ENCODE measurements at regions not wholly inside any gene's neighbourhood (a gene's known extent, or its start where the extent isn't known, plus 50 kb on each side); places are given as distances from the start of the nearest gene placed in this dataset.

- no peak for DNase-seq
These were observed 263.7 kb downstream of the IPMK start for GRCh38 chr10:58003945-58004344.

DNA sequence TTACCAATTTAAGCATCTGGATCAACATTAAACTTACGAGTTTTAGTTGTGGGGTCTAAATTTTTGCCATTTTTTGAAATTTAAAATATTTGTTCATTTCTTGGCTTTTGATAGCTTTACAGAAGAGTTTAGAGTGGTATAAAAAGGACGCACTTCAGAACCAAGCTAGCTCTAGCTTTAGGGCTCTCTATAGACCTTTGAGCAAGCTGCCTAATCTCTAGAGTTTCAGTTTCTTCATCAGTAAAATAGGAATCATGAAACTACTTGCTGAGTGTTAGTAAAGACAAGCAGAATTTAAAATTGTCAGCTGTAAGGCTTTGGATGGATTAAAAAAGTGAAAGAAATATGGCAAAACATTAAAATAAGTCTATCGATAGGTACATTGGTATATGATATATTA, 266.5 kb downstream of the IPMK start:
- no peak for DNase-seq

DNA sequence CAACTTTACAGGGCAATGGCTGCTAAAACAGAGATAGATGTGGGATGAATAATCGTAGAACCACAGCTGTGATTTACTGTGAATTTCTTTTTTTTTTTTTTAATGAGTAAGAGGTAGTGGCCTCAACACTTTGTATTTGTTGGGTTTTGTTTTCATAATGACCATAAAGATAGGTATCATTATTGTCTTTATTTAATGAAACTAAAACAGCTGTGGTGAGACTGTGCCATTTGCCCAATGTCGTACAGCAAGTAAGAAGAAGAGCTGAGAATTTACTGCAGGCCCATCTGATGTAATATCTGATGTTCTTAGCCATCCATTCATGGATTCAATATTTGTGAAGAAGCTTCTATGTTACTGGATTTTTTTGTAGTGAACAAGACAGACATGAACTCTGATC, 271.2 kb downstream of the IPMK start:
- DNase-seq, result no peak

DNA sequence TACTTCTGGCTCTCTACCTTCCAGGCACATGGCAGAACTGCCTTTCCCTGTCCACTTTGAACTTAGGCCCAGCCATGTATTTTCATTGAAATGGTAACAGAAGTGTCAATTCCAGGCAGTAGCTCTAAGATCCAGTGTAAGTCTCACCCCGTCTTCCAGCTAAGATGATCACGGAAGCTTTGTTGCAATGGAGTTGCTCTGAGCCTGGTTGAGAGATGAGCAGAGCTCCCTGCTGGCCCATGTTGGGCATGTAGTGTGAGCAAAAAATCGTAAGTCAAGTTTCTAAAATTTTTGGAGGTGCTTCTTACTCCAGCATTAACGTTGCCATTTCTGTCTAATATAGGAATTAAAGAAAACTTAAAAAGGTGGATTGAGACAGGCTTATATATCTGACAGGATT, 274.4 kb downstream of the IPMK start:
- DNase-seq, result no peak

DNA sequence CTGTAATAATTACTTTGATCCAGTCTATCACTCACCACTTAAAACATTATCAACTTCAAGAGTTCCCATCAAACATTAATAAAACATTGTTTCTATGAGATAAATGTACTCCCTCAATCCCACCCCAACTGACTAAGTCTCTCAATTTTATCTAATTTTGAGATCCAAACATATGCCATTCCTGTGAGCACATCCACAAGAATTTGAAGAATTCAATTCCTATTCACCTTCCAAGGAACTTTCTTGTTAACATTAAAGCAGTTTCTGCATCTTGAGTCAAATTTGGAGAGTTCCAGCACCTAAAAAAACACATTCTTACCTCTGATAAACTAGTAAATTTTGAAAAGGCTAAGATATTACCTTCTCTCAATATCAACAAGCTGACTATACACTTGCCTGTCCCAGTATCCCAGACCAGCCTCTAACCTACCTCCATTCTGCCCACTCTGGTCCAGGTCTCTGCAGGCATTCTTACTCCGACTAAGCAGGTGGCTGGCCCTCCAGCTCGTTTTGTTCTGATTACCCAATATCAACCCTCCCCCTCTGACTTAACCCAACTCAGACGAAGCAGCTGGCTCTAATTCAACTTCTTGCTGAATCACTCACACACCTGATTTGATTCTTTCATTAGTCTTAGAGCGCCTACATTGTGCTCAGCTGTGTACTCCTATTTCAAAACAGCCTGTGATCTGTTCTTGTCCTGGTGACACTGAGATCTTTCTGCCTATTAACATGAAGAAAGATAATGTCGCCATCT, 275.2 kb downstream of the IPMK start:
- DNase-seq, result no peak

DNA sequence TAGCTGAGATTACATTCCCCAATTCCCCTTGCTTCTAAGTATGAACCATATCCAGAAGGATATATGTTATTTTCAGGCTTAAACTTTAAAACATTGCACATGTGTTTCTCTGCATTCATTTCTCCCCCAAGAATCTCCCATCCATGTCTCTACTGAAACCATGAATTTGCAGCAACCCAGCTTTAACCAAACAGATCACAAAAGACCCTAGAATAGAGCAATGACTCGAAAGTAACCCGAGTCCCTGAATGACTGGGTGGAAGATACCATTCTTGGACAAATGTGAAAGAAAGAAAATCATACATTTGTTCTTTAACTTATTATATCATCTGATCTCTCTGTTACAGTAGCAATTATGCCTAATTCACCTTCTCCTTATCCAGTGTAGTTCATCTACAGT, 278.7 kb downstream of the IPMK start:
- no peak for DNase-seq

- DNase-seq, result no peak
These were observed 280.5 kb downstream of the IPMK start for GRCh38 chr10:57987055-57987721.

DNA sequence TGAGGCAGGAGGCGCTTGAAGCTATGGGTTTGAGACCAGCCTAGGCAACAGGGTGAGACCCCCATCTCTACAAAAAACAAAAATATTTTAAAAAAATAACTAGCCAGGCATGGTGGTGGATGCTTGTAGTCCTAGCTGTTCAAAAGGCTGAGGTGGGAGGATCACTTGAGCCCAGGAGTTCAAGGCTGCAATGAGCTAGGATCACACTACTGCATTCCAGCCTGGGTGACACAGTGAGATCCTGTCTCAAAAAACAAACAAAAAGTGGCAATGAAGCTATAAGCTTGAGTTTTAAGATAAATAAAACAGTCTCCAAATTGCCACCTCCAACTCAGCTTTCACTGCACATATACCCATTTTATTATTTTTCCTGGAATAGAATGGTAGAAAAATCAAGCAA, 281.3 kb downstream of the IPMK start:
- no peak for DNase-seq

DNA sequence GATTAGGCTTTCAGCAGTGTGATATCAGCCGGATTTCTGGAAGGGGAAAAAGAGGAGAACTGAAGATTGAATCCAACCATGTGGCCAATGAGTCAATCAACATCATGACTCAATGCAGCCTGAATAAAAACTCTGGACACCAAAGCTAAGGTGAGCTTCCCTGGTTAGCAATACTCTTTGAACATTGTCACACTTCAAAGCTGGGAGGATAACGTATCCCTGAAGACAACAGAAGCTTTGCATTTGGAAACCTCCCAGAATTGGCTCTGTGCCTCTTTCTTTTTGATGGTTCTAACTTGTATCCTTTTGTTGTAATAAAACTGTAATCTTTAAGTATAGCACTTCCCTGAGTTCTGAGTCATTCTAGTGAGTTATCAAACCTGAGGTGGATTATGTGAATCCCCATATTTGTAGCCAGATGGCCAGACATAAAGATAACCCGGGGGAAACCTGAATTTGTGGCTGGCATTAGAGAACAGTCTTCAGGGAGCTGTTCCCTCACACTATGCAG, 284.4 kb downstream of the IPMK start:
- no peak for DNase-seq

DNA sequence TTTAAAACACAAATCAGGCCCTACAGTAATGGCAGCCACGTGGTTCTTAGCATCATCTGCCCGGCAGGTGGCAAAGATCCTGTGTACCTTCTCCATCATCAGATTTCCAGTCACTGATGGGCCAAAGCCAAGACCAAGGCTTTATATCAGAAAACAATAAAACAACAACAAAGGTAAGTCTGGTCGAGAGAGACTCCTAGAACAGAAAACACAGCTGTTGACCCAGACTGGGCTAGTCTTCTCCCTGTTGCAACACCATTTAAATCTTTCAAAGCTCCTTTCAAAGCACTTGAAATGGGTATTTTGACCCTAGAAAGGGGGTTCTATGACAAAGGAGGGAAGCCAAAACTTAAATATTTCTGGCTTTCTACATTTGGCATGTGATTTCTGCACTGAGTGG, 285.6 kb downstream of the IPMK start:
- no peak for DNase-seq

GRCh38 chr10:57979956-57980355, 287.7 kb downstream of the IPMK start:
- DNase-seq, result no peak

DNA sequence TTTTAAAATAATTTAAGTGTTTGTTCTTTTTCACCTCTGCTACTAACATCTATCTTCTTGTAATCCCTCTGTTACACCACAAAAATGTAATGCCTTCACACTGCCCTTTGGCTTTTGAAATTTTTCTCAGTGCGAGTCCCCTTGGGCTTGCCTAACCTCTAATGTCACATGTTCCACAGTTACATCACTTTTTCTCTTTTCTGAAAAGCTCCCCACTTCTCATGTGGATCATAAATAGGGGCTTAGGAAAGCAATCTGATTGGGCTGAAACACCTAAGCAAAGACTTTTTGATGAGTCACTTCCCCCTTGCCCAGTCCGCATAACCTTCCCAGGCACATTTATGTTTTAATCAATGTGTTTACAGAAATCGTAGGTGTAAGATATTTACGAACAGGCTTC, 288.2 kb downstream of the IPMK start:
- no peak for DNase-seq

GRCh38 chr10:57977262-57977661, 290.4 kb downstream of the IPMK start:
- no peak for DNase-seq

- DNase-seq, result no peak
These were observed 294.2 kb downstream of the IPMK start for GRCh38 chr10:57973451-57973850.

DNA sequence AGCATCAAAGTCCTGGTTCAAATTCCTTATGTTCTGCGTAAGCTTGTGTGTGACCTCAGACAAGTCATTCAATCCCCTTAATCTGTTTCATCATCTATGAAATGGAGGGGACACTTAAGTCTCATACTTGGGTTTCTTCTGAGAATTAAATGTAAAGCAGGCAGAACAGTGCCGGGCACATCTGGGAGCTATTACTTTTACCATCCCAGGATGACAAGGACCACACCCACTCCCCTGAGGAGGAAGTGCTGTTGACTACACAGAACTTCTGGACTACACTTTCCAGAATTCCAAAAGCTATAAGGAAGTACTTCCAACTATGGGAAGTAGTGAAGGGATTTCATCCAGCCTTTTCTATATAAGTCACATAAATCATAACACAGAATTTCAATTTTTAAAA, 294.9 kb downstream of the IPMK start:
- DNase-seq, result no peak

DNA sequence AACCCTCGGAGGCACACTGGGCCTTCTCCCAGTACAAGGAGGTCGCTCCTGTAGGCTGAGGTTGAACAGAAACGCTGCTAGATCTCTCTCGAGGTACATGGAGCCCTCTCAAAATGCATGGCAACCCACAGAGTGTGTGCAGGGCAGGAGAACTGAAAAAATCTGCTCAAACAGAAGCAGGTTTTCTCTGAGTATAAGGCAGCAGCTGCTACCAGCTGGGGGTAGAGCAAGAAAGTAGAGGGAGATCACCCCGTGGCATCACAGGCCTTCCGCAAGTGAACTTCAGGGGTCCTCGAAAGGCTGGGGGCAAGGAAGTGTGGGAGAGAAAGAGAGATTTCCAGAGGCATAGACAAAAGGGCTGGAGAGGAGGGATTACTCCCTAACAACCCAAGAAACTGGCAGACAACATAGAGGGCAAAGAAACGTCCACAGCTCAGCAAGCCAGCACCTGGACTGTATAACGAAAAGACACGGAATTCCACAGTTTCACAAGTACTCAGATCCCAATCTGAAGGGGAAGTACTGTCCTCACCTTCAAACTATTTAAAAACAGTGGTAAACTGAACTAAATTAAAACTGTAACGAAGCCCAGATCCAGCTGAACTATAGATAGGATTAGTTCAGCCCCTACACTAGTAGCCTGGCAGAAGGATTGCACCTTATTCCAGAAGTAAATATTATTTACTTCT, 299.2 kb downstream of the IPMK start:
- DNase-seq, result no peak

DNA sequence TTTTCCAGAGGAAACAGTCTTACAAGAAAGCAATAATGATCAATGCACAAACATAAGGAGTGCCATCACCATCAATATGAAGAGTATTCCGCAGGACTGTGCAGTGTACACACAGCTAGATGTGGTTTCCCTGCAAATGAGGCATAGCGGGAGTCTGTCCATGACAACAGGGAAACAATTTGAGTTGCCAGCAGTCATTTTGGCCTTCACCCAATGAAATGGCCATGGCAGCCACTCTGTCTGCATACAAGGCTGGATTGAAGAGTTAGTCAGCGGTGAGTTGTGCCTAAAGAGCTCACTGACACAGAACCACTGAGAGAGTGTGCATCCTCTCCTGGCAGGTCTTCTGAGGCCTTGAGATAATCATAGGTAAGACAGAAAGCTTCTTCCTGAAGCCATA, 303.3 kb downstream of the IPMK start:
- DNase-seq, result no peak

DNA sequence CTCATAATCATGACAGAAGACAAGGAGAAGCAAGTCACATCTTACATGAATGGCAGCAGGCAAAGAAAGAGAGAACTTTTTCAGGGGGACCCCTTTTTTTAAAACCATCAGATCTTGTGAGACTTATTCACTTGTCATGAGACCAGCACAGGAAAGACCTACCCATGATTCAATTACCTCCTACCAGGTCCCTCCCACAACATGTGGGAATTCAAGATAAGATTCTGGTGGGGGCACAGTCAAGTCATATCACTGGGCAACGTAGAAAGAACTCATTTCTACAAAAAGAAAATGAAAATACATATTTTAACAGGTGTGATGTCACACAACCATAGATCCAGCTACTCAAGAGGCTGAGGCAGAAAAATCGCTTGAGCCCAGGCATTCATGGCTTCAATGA, 304.1 kb downstream of the IPMK start:
- no peak for DNase-seq

GRCh38 chr10:57962839-57963238, 304.9 kb downstream of the IPMK start:
- DNase-seq, result no peak

GRCh38 chr10:57961487-57961886, 306.2 kb downstream of the IPMK start:
- DNase-seq, result no peak

- no peak for DNase-seq
These were observed 307.3 kb downstream of the IPMK start for GRCh38 chr10:57960406-57960805.

GRCh38 chr10:57959318-57960006, 308.2 kb downstream of the IPMK start:
- DNase-seq, result no peak

DNA sequence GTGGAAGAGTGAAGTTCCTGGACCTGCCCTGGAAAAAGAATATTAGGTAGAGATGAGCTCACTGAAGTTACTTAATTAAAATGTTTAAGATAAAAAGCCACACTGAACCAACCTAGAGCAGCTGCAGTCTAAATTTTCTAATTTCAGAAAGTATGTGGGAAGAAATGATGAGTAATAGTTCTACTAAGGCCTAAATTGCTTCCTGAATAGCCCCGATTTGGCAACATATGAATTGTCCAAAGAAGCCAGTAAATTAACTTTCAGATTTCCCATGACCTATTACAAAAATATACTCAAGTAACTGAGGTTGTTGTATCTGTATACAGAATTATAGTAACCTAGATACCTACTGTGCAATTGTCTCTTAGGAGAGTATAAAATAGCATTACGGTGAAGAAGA, 312.6 kb downstream of the IPMK start:
- no peak for DNase-seq
